LNCaP clone FGC (cell line): ENCODE measurements at regions not wholly inside any gene's neighbourhood (a gene's known extent, or its start where the extent isn't known, plus 50 kb on each side); places are given as distances from the start of the nearest gene placed in this dataset.

Experiments used
- DNase-seq: peaks from one replicate; pipeline ENCODE4 v3.0.0-alpha.2; 2011; ENCODE audit warnings: low read depth
- H3K4me3 ChIP-seq: 2 replicates; pipeline ENCODE4 v1.5.1; 2011; ENCODE audit warnings: mild to moderate bottlenecking, low read depth, low read length, control low read depth
- CTCF ChIP-seq: IDR thresholded peaks from 2 replicates; pipeline ENCODE4 v1.5.1; 2012; ENCODE audit warnings: mild to moderate bottlenecking; ENCODE audit not compliant: control insufficient read depth, insufficient read depth; ENCODE audit errors: extremely low read depth

DNA sequence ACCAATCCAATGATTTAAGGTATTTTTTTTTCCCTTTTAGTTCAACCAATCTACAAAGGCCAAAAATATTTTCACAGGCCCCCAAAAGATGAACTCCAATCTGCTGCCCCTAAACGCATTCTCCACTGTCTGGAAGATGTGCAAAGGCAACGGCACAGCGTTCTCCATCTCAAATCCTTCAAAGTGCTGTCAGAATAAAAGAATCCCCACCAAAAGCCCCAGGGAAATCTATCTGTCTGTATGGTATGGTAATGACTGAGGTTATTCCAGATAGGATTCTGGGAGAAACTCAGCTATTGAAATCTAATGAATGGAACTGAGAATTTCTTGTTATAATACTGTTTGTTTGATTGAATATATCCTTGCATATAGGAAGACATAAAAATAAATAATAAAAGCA is 217.8 kb upstream of the CCN2 start:
- TF ChIP-seq CTCF, result no peak
- no peak for DNase-seq
- no peak overlapping the region for H3K4me3 ChIP-seq

DNA sequence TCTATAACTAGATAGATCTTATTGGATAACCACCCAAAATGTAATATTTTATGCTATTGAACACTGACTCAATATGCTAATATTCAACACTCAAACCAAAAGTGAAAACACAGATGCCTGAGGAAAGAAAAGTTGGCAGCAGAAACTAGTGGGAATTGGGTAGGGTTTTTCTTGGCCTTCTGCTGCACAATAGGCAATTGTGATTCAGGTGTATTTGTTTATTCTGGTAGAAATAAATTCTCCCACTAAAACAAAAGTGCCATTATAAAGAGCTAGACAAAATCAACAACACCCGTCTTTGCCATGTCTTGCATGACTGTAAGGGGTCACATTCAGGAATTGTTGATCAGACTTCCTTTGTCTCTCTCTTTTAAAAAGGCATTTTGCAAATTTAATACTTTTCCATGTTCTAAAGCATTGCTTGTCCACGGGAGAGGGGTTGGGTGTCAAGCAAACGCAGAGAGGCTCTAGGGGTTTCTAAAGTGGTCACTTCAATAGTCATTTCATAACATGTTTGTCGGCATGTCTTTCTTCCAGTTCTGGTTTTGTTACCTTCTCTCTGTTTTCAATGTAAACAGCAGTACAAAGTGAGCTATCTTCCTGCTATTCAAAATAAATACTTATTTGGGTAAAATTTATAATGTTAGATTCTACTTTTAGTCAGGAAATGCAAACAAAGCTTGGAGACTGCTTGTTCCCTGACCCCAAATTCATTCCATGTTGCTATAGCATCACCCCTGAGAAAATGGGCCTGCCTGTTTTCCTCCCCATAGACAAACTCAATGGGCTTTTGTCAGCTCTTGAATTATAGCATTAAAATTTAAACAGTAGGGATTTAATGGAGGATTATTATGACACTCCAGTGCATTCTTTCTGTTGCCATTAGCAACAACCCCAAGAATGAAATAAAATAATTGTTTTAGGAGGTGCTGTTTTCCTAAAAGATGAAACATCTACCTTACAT is 217.0 kb upstream of the CCN2 start:
- TF ChIP-seq CTCF, result no peak
- no peak overlapping the region for H3K4me3 ChIP-seq
- no peak for DNase-seq

DNA sequence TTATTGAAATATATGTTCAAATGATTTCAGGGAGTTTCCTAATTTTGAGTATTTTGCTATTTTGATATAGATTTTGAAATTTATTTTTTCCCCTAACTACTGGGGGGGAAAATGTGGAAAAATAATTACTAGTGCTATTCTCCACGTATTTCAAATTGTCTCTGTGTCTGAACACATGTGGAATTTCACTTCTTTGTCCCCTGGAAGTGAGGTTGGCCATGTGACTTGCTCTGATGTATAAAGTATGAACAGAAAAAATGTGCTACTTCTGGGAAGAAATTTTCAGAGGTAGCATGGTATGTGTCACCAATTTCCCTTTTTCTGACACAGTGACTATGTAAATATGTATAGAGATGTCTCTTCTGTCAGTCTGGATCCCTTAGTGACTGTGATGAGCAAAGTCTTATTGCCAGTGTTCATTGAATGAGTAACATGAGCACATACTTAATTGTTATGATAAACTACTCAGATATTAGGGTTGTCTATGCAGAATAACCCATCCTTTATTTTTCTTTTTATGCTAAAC is 215.4 kb upstream of the CCN2 start:
- no peak for TF ChIP-seq CTCF
- DNase-seq, result no peak
- no peak overlapping the region for H3K4me3 ChIP-seq

DNA sequence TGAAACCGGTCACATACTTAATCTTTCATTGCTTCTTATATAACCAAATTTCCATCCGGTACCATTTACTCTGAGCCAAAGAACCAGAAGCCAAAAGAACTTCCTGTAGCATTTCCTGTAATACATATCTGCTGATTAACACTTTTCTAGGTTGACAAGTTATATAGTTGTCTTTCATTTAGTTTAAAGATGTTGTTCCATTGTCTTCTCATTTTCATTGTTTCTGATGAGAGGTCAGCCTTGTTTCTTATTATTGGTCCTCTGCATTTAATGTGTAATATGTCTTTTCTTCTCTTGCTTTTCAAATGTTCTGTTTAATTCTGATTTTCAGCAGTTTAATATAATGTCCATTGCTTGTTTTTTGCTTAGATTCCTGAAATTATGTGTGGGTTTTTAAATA is 214.5 kb upstream of the CCN2 start:
- H3K4me3 ChIP-seq, result no peak overlapping the region
- no peak for DNase-seq
- TF ChIP-seq CTCF, result no peak

GRCh38 chr6:132161283-132161682 is 210.1 kb upstream of the CCN2 start:
- no peak for DNase-seq
- TF ChIP-seq CTCF, result peak; percentile 72
- H3K4me3 ChIP-seq, result no peak overlapping the region

GRCh38 chr6:132153221-132153898 is 202.2 kb upstream of the CCN2 start:
- H3K4me3 ChIP-seq, result no peak overlapping the region
- DNase-seq, result no peak
- no peak for TF ChIP-seq CTCF
